Renal cortical epithelial cell (primary cell): ENCODE measurements at regions not wholly inside any gene's neighbourhood (a gene's known extent, or its start where the extent isn't known, plus 50 kb on each side); places are given as distances from the start of the nearest gene placed in this dataset.
"Not testable (repeated sequence)": the region's sequence is repeated elsewhere in the genome, so short reads cannot be mapped to it uniquely, and the experiment has no call there.

Source experiments
- DNase-seq: peaks from one replicate; pipeline ENCODE4 v3.0.0-alpha.2; 2011; ENCODE audit warnings: low read depth

DNA sequence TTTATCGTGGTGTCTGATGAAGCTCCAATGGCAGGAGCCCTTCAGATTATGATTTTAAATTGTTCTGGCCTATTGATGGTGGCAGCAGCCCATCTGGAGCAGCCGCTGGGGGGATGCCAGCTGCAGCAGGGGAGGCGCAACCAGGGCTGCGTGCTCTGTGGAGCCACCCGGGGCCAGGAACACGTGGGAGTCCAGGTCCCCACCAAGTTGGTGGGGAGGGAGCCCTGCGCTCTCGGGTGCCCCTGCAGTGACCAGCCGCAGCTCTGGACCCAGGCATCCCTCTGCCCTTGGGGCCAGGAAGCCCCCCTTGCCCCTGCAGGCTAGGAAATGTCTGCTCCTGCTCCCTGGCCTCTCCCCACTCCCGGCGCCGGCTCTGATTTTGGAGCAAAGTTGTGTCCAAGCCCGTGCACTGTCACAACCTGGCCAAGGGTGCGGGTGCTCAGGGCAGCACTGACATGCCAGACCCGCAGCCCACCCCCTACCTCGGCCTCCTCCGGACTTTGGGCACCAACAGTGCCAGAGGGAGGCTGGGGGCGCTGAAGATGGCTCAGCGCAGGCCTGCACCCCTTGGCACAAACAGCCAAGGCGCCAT lies 147.2 kb upstream of the ADO start:
- DNase-seq = no peak

DNA sequence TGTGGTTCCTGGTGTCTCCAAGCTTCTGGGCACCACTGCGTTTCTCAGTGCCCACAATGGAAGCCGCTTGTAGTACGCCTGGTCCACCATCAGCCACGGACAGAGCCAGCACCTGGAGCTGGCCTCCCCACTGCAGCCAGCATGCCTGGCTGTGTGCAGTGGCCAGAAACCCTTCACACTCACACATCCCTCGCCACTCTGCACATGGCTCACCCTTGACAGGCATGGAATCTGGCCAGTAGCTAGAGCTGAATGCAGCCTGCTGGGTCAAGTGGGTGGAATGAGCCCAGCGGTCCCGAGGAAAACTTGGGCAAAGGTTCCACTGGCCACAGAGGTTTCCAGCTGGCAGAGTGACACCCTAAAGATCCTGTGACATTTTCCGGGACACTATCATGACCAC lies 146.0 kb upstream of the ADO start:
- DNase-seq = no peak

DNA sequence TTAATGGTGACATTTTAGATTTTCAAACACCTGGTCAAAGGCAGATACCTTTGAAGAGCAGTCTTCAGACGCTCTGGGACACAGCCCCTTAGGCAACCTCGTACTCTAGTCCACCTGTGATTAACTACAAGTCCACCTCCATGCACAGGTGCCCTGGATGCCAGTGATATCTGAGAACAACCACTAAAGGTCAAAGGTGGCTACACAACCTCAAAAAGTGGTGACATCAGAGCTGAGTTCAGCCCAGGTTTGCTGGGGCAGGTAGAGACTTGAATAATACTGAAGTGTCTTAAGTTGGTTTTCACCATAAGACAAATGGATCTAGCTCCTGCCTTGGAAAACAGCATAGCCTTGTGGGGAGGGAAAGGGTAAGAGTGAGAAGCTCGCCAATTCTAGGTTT lies 143.4 kb upstream of the ADO start:
- no peak for DNase-seq

DNA sequence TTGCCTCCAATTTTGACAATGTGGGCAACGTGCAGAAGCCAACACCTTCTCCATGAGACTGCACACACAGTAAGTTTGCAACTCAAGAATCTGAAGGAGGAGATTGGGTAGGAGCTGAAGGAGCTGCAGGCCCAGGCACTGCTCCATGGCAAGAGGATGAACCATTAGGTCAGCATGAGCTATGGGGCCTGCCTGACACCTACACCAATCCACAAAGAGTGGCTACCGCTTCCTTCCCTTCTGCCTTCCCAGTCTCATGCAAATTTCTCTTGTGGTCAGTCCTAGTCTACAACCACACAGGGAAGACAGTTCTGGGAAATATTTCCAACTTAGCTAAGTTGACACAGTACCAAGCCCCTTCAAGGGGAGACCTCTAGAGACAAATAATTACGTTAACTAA lies 142.0 kb upstream of the ADO start:
- no peak for DNase-seq

DNA sequence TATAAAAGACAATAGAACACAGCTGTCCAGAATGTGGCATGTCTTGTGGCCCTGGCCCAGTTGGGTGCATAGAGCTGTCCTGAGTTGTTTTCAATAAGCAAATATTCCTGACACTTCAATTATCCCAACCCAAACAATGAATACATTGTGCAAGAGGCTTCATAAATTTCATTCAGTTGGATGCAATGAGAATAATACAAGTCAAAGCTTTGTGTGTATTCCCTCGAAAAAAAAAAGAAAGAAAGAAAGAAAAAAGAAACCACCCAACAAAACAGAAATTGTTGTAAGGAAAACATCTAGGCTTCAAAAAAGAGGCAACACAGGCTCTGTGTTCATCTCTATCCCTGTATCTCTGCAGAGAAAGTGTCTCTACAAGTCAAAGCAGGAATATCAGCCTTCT lies 138.7 kb upstream of the ADO start:
- no peak for DNase-seq

DNA sequence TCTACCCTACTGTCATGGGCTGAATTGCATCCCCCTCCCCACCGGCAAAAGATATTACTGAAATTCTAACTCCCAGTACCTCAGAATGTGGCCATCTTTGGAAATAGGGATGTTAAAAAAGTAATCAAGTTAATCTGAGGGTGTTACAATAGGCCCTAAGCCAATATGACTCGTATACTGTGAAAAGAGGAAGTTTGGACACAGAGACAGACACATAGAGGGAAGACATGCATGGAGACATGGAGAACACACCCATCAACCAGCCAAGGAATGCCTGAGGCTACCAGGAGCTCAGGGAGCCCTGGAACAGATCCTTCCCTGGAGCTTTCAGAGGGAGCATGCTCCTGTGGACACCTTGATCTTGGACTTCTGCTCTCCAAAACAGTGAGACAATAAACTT lies 138.2 kb upstream of the ADO start:
- DNase-seq = no peak

DNA sequence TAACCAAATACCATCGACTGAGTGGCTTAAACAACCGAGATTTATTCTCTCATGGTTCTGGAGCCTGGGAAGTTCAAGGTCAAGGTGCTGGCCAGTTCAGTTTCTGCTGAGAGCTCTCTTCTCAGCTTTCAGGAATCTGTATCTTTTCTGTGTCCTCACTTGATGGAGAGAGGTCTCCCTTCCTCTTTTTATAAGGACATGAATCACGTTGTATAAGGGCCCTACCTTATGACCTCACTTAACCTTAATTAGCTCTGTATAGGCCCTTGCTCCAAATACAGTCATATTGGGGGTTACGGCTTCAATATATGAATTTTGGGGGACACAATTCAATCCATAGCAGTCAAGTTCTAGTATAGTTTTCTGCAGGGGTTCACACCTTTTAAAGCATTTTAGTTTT lies 135.2 kb upstream of the ADO start:
- DNase-seq = no peak

DNA sequence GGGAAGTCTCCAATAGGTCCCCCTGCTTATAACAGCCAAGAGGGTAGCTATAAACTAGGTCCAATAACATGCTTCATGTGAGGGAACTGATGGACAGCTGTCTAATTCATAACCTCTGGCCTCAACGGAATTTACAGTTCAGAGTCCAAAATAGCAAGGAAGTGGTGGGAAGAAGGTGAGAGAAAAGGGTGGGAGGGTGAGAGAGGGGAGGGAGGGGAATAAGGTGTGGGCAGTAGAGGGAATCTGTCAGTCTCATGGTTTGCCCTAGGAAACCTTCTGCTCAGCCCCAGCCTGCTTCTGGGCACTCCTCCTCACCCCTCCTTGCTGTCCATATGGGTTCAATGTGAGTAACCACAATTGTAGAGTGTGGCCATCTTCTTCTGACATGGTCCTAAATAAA lies 133.4 kb upstream of the ADO start:
- no peak for DNase-seq

DNA sequence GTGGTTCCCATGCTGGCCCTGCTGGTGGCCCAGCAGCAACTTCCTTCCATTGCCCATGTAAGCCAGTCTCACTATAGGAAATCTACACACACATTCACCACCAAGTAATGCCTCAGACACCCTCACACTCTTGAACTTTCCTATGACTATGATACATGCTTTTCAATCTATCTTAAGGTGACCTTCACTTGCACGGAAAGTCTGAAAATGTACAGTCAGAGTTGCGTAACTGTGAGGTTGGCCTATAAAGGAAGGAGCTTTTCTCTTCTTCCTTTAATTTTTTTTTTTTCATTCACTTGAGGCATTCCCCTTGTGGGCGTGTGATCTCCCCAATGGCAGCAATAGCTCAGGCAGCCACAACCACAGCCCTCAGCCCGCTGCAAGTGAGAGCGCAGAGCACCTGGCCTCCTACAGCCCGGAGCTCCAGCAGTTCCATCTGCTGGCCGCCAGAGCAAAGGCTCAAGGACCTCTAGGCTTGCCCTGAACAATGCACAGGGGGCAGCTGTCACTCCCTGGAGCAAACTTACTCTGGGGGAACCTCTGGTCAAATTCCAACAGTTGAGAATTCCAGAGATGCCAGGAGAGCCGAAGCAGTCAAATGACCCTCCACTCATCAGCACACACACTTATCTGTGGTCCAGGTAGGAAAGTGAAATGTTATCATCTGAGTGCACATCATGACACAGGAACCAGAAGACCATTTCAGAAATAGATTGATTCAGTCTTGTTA lies 123.1 kb upstream of the ADO start:
- no peak for DNase-seq

DNA sequence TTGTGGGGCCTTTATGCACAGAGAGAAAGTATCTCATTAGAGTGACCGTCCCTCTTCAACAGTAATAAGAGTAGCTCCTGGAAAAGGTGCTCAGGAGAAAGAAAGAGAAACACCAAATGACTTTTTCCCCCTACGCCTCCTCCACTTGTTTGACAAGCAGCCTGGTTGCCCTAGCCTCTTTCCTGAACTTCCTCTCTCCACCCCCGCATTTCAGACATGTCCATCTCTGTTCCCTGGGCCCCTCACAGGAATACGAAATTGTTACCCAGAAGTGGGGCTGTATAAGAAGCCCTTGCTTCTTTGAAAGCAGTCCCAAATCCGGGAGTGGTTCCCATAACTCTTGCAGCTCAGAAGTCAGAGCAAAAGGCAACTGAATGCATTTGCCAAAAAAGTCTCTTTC lies 119.6 kb upstream of the ADO start:
- DNase-seq = no peak

DNA sequence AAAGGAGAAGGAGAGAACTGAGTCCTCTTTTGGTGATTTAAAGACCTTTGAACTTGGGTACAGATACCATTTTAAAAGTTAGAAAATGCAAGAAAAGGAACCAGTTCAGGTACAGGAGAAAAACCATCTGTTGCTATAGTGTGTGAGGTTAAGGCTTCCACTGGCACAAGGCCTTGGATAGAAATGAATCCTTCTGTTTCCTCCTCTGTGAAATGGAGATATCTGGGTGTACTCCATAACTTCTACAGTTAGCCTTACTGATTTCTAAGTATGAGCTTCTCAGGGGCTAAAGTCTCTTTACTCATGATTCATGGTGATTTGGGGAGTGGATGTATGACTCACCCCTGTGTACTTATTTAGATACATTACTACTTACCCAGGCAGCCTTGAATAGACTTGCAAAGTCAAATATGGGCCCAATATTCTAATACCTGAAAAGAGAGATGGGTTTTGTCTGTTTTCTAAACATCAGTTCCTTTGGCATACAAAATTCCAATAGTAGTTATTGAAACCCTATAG lies 117.2 kb upstream of the ADO start:
- DNase-seq = peak; percentile 42

DNA sequence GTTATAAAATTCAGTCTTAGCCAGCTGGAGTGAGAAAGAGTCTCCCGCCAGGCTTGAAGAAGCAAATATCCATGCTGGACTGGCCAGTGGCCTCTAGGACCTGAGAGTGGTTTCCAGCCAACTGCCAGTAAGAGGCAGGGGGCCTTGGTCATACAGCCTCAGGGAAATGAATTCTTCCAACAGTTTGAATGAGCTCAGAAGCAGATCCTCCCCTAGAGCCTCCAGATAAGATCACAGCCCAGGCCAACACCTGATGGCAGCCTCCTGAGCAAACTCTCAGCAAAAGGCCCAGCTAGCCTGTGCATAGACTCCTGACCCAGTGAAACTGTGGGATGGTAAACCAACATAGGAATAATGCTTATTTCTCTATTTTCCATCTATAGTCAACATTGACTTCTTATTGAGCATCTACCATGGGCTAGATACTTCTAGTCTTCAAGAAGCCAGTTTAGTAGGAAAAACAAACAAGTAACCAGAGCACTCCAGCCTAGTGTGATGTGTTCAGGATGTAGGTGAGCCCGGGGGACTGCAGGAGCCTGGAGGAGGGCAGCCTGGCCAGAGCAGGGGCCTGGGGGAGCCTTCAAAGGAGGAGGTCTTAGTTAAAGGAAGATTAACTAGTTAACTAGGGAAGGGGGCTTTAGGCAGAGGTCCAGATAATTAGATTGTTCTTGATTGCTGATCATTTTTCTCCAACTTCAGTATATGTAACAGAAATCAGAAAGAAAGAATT lies 115.4 kb upstream of the ADO start:
- DNase-seq = no peak

DNA sequence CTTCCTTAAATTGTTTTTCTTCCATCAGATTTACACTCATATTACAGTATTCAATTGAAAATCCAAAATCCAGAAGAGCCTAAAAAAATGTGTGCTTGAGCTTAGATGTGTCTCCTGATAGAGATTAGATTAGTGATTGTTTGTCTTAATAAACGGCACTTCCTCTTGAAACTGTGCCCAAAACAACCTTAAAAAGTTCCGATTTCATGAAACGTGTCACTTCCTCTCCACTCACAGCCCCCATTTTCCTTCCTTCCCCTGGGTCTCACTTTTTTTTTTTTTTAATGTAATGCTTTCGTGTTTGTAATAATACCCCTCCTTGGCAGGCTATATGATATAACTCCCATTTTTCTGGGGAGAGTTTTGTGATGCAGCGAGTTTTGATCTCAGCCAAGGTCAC lies 114.8 kb upstream of the ADO start:
- DNase-seq = no peak

DNA sequence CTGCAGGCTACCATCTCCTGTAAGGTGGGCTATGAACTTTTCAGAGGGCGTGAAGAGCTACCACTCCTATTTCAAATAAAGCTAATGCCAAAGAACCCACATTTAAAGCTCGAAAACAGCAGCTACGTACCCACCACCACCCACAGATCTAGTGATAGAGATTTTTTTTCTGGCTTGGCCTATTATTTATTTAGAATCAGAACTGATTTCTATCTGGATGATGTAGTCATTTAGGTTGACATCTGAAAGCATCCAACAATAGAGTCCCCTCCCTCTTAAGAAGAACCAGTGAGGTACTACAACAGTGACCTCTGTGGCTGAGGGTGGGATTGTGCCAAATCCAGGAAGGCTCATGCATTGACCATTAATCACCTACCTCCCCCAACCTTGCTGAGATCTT lies 113.8 kb upstream of the ADO start:
- no peak for DNase-seq

DNA sequence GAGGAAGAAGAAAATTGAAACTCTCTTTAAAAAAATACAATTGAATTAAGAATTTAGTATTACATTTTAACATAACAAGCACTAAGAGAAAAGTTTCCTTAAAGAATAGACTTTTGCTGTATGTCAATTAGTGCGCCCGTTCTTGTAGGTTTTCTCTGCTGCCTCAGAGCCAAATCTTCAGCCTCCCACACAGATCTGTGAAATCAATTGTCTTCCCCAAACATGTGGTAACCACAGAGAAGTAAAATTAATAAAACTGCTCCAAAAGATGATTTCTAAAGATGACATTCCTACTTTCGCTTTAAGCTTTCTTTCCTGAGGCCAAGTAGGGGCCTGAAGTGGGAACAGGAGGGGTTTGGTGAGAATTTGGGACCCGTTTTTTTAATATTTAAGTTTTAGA lies 113.2 kb upstream of the ADO start:
- no peak for DNase-seq

DNA sequence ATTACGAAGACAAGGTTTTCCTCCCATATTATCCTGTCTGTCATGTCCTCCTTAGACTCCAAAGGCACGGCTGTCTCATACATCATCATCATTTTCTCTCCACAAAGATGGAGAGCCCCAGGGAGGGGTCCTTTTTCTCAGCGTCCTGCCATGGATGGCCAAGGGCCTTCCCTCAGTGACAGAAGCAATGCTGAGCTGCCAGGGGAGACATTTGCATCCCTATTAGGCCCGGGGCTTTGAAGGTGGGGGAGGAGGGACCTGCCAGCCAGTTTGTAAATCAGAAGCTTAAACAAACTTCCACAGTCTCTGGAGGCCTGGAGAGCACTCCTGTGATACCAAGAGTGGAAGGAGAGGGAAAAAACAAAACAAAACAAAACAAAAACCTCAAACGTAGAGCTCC lies 112.4 kb upstream of the ADO start:
- DNase-seq = no peak

DNA sequence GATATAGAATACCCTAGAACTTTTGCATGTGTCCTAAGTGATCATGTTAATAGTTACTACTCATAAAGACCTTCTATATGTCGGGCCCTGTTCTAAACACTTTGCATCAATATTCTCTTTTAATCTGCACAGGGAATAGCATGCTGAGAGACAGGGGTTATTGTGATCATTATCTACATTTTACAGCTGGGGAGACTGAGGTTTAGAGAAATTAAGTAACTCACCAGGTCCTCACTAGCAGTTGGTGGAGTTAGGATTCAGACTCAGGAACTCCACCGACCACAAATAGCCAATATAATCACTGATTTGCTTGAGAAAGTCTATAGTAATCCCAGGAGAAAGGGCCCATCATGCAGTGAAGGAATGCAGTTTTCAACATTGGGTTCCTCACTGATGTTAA lies 111.2 kb upstream of the ADO start:
- no peak for DNase-seq

DNA sequence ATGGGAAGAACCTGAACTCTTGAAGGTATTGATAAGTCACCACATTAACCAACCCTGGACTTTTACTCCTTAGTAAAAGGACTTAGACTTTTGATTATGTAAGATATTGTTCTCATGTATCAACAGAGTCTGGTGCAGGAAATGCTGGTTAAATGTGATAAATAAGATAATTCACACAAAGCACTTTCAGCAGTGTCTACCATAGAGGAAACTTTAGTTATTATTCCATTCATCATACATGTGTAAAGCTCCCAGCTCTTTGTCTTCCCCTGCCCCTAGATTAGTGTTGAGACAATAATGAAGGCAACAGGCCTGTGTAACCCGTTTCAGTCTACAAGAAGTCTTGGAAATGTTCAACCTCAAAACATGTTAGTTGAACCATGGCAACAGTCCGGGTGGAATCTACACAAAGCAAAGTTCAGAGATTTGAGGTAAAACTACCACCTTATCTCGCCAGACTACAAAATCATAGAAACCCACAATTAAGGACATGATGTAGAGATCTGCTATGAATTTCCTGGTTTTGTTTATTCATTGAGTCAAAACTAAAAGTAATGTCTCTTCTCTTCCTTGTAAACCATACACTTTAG lies 109.9 kb upstream of the ADO start:
- DNase-seq = no peak

DNA sequence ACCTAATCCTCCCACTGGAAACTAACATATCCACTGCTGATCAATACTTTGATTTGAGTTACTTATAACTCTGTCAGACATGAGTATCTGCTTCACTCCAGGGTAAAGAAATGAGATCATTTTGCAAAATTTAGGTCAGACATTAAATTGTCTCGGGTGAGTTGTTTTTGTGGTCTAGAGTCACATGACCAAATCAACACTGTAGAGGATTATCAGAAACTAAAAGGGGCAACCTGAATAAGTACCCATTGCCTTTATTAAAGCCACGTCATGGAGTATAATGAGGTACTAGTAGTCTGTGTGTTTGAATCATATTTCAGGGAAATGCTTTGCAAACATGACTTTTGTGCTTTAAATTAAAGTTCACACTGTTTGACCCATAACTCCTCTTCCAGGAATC lies 107.7 kb upstream of the ADO start:
- no peak for DNase-seq

DNA sequence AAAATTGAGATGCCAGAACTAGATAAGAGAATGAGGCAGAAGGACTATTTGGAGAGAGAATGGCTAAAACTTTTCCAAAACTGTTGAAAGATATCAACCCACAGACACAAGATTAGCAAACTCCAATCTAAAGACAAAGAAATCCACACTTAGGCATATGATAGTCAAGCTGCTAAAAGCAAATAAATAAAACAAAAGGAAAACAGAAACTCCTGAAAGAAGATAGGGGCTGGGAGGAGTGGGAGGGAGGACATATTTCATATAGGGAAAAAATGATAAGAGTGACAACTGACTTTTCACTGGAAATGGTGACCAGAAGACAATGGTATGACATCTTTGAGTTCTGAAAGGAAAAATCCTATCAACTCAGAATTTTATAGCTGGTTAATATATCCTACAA lies 105.4 kb upstream of the ADO start:
- no peak for DNase-seq

DNA sequence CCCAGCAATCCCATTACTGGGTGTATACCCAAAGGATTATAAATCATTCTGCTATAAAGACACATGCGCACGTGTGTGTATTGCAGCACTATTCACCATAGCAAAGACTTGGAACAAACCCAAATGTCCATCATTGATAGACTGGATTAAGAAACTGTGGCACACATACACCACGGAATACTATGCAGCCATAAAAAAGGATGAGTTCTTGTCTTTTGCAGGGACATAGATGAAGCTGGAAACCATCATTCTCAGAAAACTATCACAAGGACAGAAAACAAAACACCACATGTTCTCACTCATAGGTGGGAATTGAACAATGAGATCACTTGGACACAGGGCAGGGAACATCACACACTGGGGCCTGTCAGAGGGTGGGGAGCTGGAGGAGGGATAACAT lies 100.4 kb upstream of the ADO start:
- not testable (repeated sequence) for DNase-seq

DNA sequence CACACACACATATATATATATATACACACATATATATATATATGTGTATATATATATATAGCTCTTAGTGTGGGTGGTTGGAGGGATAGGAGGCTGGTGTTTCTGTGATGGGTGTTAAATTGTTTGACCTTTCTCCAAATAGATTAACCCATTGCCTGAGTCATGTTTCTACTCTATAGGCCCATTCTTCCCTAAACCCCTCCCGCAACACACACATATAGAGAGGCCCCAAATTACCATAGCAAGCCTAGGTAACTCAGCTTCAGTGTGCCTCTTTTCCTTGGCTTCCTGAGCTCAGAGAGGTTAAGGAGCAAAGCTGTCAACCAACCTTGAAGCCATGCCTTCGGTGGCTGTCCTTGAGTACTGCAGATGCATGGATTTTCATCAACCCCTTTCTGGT lies 98.7 kb upstream of the ADO start:
- DNase-seq = no peak

DNA sequence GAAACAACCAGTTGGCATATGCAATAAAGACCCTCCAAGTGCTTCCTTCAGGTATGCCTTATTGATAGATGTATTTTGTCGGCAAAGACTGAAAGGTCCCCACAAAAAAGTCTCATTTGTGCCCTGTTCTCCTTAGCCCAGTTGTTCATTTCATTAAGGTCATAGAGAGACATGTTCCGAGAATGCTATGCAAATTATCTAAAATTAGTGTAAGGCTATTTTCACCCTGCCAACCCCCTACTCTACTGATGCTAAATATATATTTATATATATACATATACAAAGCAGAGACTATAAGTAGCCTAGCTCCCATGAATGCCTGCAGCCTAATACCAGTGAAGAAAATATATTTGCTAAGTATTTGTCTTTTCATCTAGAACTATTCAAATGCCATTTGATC lies 96.7 kb upstream of the ADO start:
- DNase-seq = no peak
